ENCODE measurements at regions not wholly inside any gene's neighbourhood (a gene's known extent, or its start where the extent isn't known, plus 50 kb on each side); places are given as distances from the start of the nearest gene placed in this dataset.

- TF ChIP-seq CTCF (optimal IDR thresholded peaks at IDR 0.05 in 1 of 3, IDR thresholded peaks at IDR 0.05 in 1 of 3, conservative IDR thresholded peaks at IDR 0.05 in 1 of 3; ENCODE audit: extremely low read depth in 1 of 3, insufficient read depth in 2 of 3, low read length in 3 of 3): no peak
- TF ChIP-seq EZH2 (IDR thresholded peaks at IDR 0.05; ENCODE audit: low read length): no peak
These were observed 62.3 kb upstream of the CD99 start for GRCh38 chrX:2628751-2629315.

Data from keratinocyte (primary cell).